Activated CD8-positive, alpha-beta memory T cell treated with anti-CD3 and anti-CD28 coated beads for 48 hours (primary cell): ENCODE measurements at regions not wholly inside any gene's neighbourhood (a gene's known extent, or its start where the extent isn't known, plus 50 kb on each side); places are given as distances from the start of the nearest gene placed in this dataset.
"Not testable (repeated sequence)": the region's sequence is repeated elsewhere in the genome, so short reads cannot be mapped to it uniquely, and the experiment has no call there.

Source experiments
- DNase-seq, 3 experiments: peaks; one replicate each; pipeline ENCODE4 v3.0.0-alpha.2; 2020; ENCODE audit warnings: low read depth in 2 of 3, low spot score in 2 of 3

DNA sequence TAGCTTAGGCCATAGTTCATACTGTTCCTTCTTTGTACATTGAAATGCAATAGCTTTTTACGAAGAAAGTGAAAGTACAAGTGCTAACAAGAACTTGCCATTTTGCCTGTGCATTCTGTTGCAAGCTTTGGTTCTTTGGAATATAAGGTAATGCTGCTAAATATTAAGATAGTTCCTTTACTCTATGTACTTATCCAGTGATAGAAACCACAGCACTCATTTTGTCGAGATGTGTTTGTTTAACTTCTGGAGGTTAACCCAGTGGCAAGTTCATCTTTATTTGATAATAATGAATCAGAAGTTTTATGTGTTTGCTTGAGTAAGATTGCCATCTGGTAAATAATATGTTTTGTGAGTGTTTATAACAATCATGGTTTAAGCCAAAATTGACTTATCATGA lies 373.1 kb upstream of the FANCL start:
- no peak for DNase-seq

DNA sequence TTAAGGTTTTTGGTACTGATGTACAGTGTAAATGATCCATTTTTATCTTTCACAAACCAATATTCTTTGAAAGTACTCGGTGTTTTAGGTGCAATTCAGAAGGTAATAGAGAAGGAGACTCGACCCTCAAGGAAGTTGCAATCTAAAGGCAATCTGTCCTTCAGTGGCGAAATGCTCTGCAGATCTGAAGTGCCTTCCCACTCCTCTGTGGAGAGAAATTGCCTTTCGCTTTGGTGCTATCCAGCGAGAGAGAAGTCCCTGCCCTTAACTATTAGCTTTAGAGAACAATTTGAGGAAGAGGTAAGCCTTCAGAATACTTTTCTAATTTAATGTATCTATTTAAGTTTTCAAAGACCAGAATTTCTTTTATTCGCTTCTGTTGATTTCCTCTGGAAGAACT lies 371.8 kb upstream of the FANCL start:
- DNase-seq: no peak

- no peak for DNase-seq
These were observed 368.2 kb upstream of the FANCL start for GRCh38 chr2:58609326-58609725.

DNA sequence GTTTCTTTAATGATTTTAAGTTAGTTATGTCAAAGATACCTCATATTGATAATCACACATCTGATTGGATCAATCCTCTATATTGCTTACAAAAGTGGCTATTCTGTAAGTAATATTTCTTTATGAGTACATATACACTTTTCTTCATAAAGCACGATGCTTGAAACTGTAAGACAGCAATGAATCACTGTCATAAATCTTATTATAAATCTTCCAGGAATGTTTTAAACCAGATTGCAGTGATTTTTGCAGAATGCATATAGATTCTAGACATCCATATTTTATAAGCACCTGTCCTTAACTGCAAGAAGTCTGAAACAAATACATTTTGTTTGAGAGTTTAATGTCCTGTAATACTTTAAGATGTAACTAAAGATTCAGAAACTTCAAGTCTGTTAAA lies 367.0 kb upstream of the FANCL start:
- no peak for DNase-seq

DNA sequence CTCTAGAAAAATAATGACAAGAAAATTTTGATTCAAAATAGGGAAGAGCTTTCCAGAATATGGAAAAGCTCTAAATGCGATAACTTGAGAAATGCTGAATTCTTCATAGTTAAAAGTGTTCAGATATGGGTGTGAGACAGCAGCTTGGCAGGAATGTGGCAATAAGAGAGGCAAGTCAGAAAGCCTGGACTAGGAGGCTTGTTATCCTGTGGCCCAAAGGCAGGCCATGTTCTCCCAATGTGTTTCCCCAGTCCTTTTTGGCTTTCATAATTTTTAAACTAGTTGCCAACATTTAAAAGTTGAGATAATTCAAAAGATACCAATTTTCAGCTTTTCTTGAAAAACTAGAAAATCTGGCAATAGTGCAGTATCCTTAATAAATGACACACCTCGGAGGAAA lies 366.3 kb upstream of the FANCL start:
- DNase-seq: no peak

DNA sequence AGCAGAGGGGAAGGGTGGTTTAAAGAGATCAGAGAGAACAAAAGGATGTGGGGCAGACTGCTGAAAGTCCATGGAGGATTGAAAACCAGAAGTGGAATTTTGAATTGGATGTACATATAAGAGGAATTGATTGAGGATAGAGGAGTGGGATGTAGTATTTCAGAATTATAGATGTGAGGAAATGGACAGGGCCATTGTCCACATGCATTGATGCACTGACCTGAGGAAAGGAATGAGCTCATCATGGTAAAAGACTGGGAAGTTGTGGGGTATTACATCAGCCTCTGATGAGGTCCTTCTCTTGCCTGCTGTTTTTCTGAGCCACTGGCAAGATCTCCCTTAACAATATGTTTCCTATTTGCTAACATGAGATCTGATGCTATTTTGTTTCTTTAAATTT lies 365.7 kb upstream of the FANCL start:
- DNase-seq: no peak

DNA sequence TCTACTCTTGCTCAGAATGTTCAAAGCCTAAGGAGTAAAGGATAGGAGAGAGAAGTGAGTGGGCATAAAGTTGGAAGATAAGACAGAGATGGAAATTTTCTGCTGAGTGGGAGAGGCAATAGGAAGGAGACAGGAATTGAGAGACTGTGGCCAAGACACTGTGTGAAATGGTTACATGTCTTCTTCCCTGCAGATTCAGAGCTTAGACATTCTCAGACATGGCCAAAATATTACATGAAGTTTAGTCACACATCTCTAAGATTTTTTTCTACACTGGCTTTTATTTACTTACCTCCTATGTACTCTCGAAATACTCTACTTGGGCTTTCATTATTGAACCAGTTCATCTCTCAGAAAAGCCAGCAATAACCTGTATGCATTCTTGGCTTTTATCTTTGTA lies 363.0 kb upstream of the FANCL start:
- no peak for DNase-seq

DNA sequence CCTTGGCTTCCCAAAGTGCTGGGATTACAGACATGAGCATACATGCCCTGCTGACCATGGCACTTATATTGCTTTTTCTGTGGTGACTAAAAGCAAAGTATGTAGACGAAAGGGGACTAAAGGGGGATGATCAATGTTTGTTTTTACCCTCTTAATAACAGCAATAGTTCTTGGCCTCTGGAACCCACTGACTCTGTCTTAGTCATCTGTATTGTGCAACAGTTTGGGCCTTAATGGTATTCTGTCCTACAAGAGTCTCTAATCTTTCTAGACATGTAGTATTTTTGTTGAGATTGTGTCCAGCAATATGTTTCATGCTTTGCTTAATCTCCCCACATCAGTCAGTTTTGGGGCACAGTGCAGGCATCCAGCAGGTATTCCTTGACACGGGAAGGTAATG lies 359.9 kb upstream of the FANCL start:
- DNase-seq: no peak

- DNase-seq: no peak
These were observed 357.0 kb upstream of the FANCL start for GRCh38 chr2:58598171-58598570.

DNA sequence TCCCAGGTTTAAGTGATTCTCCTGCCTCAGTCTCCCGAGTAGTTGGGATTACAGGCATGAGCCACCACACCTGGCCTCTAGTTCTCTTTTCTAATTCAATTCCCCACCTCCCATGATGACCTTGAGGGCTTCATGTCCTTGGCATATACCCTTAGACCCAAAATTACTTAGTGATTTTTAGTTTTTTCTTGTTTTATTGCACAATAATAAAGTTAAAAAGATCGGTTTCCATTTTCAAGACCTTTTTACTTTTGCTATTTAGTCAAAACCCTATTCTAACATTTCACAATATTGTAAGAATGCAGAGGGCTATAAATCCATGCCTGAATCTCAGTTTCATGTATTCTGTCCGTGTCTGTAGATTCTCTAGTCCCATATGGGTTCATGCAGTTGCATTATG lies 354.6 kb upstream of the FANCL start:
- DNase-seq: no peak

DNA sequence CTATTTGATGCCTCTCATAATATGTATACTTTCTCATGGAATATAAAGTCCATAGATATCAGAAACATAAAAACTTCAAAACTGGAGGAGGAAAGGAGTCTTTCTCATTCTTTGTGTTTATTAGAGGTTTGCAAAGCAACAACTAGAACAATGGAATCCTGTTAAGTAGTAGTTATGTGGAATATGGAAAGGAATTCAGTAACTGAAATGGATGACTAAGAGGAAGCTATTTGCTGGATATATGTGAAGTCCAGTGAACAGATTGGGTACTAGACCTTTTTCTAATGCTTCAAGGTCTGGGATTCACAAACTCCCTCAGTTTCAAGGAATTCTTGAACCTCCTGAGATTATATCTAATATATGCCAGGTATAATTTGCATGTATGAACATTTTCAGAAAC lies 353.6 kb upstream of the FANCL start:
- no peak for DNase-seq

DNA sequence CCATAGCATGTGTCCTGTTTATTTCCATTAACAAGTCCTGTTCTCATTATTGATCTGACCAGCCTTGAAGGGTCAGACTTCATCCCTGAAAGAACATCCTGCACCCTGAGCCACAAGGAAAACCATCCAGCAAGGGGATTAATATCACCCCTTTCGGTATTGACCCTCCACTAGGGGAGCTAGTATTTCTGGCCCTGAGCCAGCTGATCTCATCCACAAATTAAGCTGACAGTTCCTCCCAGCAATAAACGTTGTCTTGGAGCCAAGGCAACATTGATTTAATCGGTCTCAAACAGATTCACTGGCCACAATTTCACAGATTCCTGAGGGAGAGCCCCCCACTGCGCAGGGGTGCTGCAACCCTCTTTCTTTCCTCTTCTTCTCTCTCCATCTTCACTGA lies 353.1 kb upstream of the FANCL start:
- no peak for DNase-seq

GRCh38 chr2:58586178-58586577 lies 345.1 kb upstream of the FANCL start:
- not testable (repeated sequence) for DNase-seq

DNA sequence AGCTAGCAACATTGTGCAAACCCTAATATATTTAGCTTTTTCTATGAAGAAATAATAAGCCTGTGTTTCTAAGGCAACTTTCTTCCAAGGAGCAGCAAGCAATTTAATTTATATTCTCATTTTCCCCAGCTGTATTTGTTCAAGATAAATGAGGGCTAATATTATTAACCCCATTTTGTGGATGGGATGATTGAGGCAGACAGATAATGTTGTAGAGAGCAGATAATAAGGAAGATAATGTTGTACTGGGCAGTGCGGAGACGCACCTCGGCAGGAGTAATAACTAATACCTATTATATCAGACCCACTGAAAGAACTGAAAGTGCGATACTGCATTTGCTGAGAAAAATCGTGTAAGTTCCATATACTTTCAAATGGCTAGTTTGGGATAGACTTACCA lies 344.1 kb upstream of the FANCL start:
- no peak for DNase-seq

- DNase-seq: no peak
These were observed 343.5 kb upstream of the FANCL start for GRCh38 chr2:58584606-58585118.

GRCh38 chr2:58578276-58578675 lies 337.2 kb upstream of the FANCL start:
- DNase-seq: no peak

GRCh38 chr2:58574873-58575272 lies 333.7 kb upstream of the FANCL start:
- no peak for DNase-seq

GRCh38 chr2:58572731-58573130 lies 331.6 kb upstream of the FANCL start:
- DNase-seq: no peak

DNA sequence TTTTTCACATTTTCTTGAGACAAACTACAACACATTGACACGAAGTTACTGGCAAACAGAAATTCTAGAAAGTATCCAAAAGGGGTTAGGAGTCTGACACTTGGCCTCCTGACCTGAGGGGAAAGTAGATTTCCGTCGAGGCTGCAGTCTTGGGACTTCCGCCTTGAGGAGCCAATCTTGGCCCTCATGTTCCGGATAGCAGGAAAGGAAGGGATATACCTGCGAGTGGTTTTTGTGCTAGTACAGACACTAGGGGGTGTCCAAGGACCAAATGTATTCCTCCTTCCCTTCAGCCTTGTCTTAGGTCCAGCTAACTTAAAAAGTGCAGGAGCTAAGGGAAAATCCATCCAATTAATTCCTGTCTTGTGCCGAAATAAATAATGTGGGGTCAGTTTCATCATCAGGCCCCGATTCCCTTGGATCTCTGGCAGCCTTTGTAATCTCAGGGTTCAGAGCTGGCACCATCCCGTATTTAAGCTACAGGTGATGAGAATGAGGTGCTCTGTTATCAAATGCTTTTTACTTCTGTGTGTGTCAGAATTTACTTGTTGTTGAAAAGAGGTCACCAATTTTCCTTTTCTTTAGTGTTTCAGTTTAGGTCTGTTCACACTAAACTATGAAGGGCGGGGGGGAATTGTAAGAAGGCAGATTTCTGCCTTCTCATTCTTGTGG lies 330.2 kb upstream of the FANCL start:
- DNase-seq: no peak

GRCh38 chr2:58569475-58570185 lies 328.5 kb upstream of the FANCL start:
- no peak for DNase-seq

DNA sequence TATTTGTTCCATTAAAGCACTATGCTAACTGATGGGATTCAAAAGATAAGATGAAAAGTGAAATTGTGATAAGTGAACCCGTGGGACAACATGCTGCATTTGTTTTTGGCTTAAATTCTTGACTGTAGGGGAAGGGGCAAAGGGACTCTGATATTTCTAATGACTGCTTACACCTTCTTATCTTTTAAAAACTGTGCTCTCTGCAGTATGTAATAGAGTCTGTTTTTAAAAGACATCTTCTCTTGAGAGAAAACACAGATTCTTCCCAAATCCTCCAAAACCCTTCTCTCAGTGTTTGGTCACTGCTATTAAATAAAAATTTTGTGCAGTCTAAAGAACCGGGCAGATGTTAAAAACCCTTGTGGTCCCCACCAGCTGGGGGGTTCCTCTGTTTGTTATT lies 327.8 kb upstream of the FANCL start:
- DNase-seq: no peak

DNA sequence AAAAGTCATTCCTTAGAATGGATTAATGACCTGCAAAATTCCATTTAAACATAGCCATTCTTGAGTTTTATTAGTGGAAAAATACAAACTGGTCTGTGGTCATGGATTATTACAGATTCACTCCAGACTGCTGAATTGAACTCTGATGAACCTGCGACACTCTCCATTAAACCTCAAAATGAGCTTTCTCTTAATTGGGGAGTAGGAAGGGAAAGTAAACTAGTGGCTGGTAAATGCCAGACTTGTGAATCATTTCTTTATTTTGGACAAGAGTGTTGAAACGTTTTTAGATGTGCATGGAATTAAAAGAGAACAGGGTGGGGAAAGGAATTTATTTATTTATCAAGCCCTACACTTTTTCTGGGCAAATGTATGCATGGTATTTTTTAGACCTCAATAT lies 321.2 kb upstream of the FANCL start:
- no peak for DNase-seq

GRCh38 chr2:58560531-58560930 lies 319.4 kb upstream of the FANCL start:
- no peak for DNase-seq
